ENCODE measurements at regions not wholly inside any gene's neighbourhood (a gene's known extent, or its start where the extent isn't known, plus 50 kb on each side); places are given as distances from the start of the nearest gene placed in this dataset.

GRCh38 chr6:125453516-125453915 lies 151.7 kb upstream of the HDDC2 start:
- TF ChIP-seq POLR2AphosphoS5 (IDR thresholded peaks at IDR 0.05; ENCODE audit: low read depth, low read length) (no peak), POLR2A (IDR thresholded peaks at IDR 0.05; ENCODE audit: control extremely low read depth in 1 of 2, low read depth in 2 of 2, low read length in 2 of 2) (no peak), NRF1 (IDR thresholded peaks at IDR 0.05; ENCODE audit: low read depth, low read length) (no peak), CEBPB (IDR thresholded peaks at IDR 0.05; ENCODE audit: low read depth, low read length) (no peak), EZH2 (IDR thresholded peaks at IDR 0.05; ENCODE audit: low read depth, low read length, severe bottlenecking) (no peak), CREB1 (IDR thresholded peaks at IDR 0.05) (no peak), TAF1 (IDR thresholded peaks at IDR 0.05; ENCODE audit: low read depth, low read length) (no peak)
- TF ChIP-seq, protein P1, sequence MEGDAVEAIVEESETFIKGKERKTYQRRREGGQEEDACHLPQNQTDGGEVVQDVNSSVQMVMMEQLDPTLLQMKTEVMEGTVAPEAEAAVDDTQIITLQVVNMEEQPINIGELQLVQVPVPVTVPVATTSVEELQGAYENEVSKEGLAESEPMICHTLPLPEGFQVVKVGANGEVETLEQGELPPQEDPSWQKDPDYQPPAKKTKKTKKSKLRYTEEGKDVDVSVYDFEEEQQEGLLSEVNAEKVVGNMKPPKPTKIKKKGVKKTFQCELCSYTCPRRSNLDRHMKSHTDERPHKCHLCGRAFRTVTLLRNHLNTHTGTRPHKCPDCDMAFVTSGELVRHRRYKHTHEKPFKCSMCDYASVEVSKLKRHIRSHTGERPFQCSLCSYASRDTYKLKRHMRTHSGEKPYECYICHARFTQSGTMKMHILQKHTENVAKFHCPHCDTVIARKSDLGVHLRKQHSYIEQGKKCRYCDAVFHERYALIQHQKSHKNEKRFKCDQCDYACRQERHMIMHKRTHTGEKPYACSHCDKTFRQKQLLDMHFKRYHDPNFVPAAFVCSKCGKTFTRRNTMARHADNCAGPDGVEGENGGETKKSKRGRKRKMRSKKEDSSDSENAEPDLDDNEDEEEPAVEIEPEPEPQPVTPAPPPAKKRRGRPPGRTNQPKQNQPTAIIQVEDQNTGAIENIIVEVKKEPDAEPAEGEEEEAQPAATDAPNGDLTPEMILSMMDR (IDR thresholded peaks at IDR 0.05; ENCODE audit: control extremely low read depth in 1 of 3, insufficient read depth in 1 of 3, low read depth in 1 of 3, low read length in 3 of 3): no peak

All from H1 (cell line).